Epithelial cell of prostate (primary cell): ENCODE measurements at regions not wholly inside any gene's neighbourhood (a gene's known extent, or its start where the extent isn't known, plus 50 kb on each side); places are given as distances from the start of the nearest gene placed in this dataset.
"Not testable (repeated sequence)": the region's sequence is repeated elsewhere in the genome, so short reads cannot be mapped to it uniquely, and the experiment has no call there.

ENCODE experiments used
- DNase-seq: peaks from one replicate; pipeline ENCODE4 v3.0.0-alpha.2; 2011; ENCODE audit warnings: low read depth, low spot score
- H3K27ac ChIP-seq: fragments of 450-650 bp; 2 replicates; pipeline ENCODE4 v1.5.1; 2017; ENCODE audit warnings: mild to moderate bottlenecking

GRCh38 chr21:10325546-10325945 is 195.8 kb upstream of the TPTE start:
- peak; percentile 99 for DNase-seq
- H3K27ac ChIP-seq: not testable (repeated sequence)

GRCh38 chr21:10326146-10326545 is 195.2 kb upstream of the TPTE start:
- DNase-seq, H3K27ac ChIP-seq: not testable (repeated sequence)

GRCh38 chr21:10328646-10329045 is 192.7 kb upstream of the TPTE start:
- H3K27ac ChIP-seq, DNase-seq: not testable (repeated sequence)

GRCh38 chr21:10330641-10331119 is 190.7 kb upstream of the TPTE start:
- not testable (repeated sequence) for DNase-seq, H3K27ac ChIP-seq

GRCh38 chr21:10331134-10331533 is 190.2 kb upstream of the TPTE start:
- not testable (repeated sequence) for DNase-seq, H3K27ac ChIP-seq

GRCh38 chr21:10332935-10333334 is 188.4 kb upstream of the TPTE start:
- not testable (repeated sequence) for DNase-seq, H3K27ac ChIP-seq

GRCh38 chr21:10334391-10334790 is 187.0 kb upstream of the TPTE start:
- not testable (repeated sequence) for DNase-seq, H3K27ac ChIP-seq

GRCh38 chr21:10342261-10342956 is 179.0 kb upstream of the TPTE start:
- not testable (repeated sequence) for DNase-seq, H3K27ac ChIP-seq

GRCh38 chr21:10343146-10343935 is 178.0 kb upstream of the TPTE start:
- H3K27ac ChIP-seq, DNase-seq: not testable (repeated sequence)

GRCh38 chr21:10344266-10344665 is 177.1 kb upstream of the TPTE start:
- not testable (repeated sequence) for H3K27ac ChIP-seq, DNase-seq

GRCh38 chr21:10345178-10345612 is 176.2 kb upstream of the TPTE start:
- not testable (repeated sequence) for H3K27ac ChIP-seq, DNase-seq

- DNase-seq: not testable (repeated sequence)
These were observed 175.1 kb upstream of the TPTE start for GRCh38 chr21:10346249-10346648.

GRCh38 chr21:10346933-10347615 is 174.3 kb upstream of the TPTE start:
- not testable (repeated sequence) for DNase-seq, H3K27ac ChIP-seq

More at GRCh38 chr21:10346249-10346648, 175.1 kb upstream of the TPTE start:
- not testable (repeated sequence) for H3K27ac ChIP-seq

- H3K27ac ChIP-seq, DNase-seq: not testable (repeated sequence)
These were observed 173.7 kb upstream of the TPTE start for GRCh38 chr21:10347675-10348074.

- DNase-seq: not testable (repeated sequence)
These were observed 173.2 kb upstream of the TPTE start for GRCh38 chr21:10348150-10348549.

GRCh38 chr21:10354851-10355578 is 166.4 kb upstream of the TPTE start:
- not testable (repeated sequence) for H3K27ac ChIP-seq

More at GRCh38 chr21:10348150-10348549, 173.2 kb upstream of the TPTE start:
- not testable (repeated sequence) for H3K27ac ChIP-seq

GRCh38 chr21:10359120-10359519 is 162.3 kb upstream of the TPTE start:
- not testable (repeated sequence) for DNase-seq, H3K27ac ChIP-seq

More at GRCh38 chr21:10354851-10355578, 166.4 kb upstream of the TPTE start:
- not testable (repeated sequence) for DNase-seq

- H3K27ac ChIP-seq, DNase-seq: not testable (repeated sequence)
These were observed 161.5 kb upstream of the TPTE start for GRCh38 chr21:10359911-10360310.

- not testable (repeated sequence) for H3K27ac ChIP-seq, DNase-seq
These were observed 160.1 kb upstream of the TPTE start for GRCh38 chr21:10361214-10361736.
